Heart left ventricle (tissue), 16 donors: ENCODE measurements at regions not wholly inside any gene's neighbourhood (a gene's known extent, or its start where the extent isn't known, plus 50 kb on each side); places are given as distances from the start of the nearest gene placed in this dataset.
"Not testable (repeated sequence)": the region's sequence is repeated elsewhere in the genome, so short reads cannot be mapped to it uniquely, and the experiment has no call there.

Experiments used
- ATAC-seq, 4 donors: fragments of 200-7000 bp; cut with Tn5 transposase; one replicate each; pipeline ENCODE4 v1.9.1; 2020 to 2022; ENCODE audit warnings: moderate library complexity in 4 of 4, mild to moderate bottlenecking in 3 of 4, moderate number of reproducible peaks in 1 of 4
- DNase-seq, 5 donors: peaks; one replicate each; pipeline ENCODE4 v3.0.0-alpha.2; 2020
- H3K27ac ChIP-seq, 12 donors: fragments of 200-600 bp; sonication (generic) in 4 of 12; one replicate each; pipeline versions ENCODE4 v1.5.0 to v1.8.0; 2016 to 2022; ENCODE audit warnings: mild to moderate bottlenecking in 2 of 12
- H3K27me3 ChIP-seq, 9 donors: fragments of 200-600 bp; sonication (generic) in 2 of 9; one replicate each; pipeline versions ENCODE4 v1.5.1 to v1.8.0; 2016 to 2022; ENCODE audit warnings: mild to moderate bottlenecking in 3 of 9
- H3K36me3 ChIP-seq, 9 donors: fragments of 200-600 bp; sonication (generic) in 2 of 9; one replicate each; pipeline versions ENCODE4 v1.5.0 to v1.8.0; 2018 to 2022; ENCODE audit warnings: mild to moderate bottlenecking in 2 of 9
- H3K4me1 ChIP-seq, 12 donors: fragments of 200-600 bp; sonication (generic) in 4 of 12; one replicate each; pipeline versions ENCODE4 v1.5.0 to v1.8.0; 2016 to 2022; ENCODE audit warnings: mild to moderate bottlenecking in 3 of 12
- H3K4me3 ChIP-seq, 12 donors: fragments of 200-600 bp; sonication (generic) in 4 of 12; one replicate each; pipeline versions ENCODE4 v1.5.0 to v1.8.0; 2017 to 2022; ENCODE audit warnings: mild to moderate bottlenecking in 9 of 12, moderate library complexity in 4 of 12
- H3K9me3 ChIP-seq, 12 donors: fragments of 200-600 bp; sonication (generic) in 4 of 12; one replicate each; pipeline versions ENCODE4 v1.5.0 to v1.8.0; 2016 to 2022; ENCODE audit warnings: mild to moderate bottlenecking in 1 of 12
- WGBS, 4 donors: extraction: QIAGEN DNeasy Blood & Tissue Kit in 2 of 4; methylation state at CpG; one replicate each; pipeline versions ENCODE4 v1.1.5 to v1.1.7; 2013 to 2018; 5-methylcytosine and 5-hydroxymethylcytosine counted together
- intact Hi-C, 10 donors: fragments of 100-400 bp; cut with DNase I; formaldehyde crosslinking; loops; one replicate each; pipeline versions ENCODE4 v1.11.1 to v1.14.2; 2022
- donor health status: ischemic (EF 13 %, LVEDD 7.1; RV severe dilation, severe dysfunction).
- donor health status: healthy with polysubstance abuse.
- donor health status: DM: no; HTN: yes; CAD: no.
- donor health status: DM: no; HTN: no; CAD: no.
- donor health status: ischemic (EF 25% LVEDD 6.9; RV normal size, moderate dysfunction).
- donor health status: ischemic (EF 25% LVEDD 5.7; RV mildly dilated, moderate dysfunction).
- donor health status: healthy.
- donor health status: DM: yes; HTN: yes; CAD: no.
- donor health status: ischemic (EF 35%, LVEDD 5.7; RV mildly dilated, moderate dysfunction).
- donor health status: nonischemic (EF 11% LVEDD 7.7; RV severe dilation, severe dysfunction).
- donor health status: DM: yes; HTN: yes; CAD: no.
- donor health status: PGD.
- donor health status: ischemic (EF 29% LVEDD 5.4; RV normal size, mild dysfunction).
- donor health status: nonischemic (EF 23%, LVEDD 6.1; RV moderate dilation, normal function).

DNA sequence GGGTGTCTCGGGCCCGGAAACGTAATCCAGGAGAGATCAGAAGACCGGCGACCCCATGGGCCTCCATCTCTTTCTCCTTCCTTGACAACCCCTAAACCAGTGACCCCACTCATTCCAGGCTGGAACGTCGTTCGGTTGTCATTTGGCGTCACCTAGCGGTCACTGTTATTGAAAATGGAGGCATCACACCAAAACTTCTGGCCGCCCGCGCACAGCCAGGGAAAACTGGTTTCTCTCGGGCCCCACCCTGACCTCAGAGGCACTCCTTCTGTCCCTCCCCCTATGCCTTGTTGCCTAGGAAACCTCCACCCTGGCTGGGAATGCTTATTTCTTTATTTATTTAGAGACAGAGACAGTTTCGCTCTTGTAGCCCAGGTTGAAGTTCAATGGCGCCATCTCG, 2327.3 kb upstream of the TPTE start:
- H3K36me3 ChIP-seq, H3K27me3 ChIP-seq, intact Hi-C loops, H3K9me3 ChIP-seq, H3K4me3 ChIP-seq, DNase-seq, H3K4me1 ChIP-seq, H3K27ac ChIP-seq: not testable (repeated sequence)
- peak; percentile 47 to 77 (median 68) for ATAC-seq
- no CpG with 5 or more reads among the region's 17 CpGs for WGBS, 4 donors

DNA sequence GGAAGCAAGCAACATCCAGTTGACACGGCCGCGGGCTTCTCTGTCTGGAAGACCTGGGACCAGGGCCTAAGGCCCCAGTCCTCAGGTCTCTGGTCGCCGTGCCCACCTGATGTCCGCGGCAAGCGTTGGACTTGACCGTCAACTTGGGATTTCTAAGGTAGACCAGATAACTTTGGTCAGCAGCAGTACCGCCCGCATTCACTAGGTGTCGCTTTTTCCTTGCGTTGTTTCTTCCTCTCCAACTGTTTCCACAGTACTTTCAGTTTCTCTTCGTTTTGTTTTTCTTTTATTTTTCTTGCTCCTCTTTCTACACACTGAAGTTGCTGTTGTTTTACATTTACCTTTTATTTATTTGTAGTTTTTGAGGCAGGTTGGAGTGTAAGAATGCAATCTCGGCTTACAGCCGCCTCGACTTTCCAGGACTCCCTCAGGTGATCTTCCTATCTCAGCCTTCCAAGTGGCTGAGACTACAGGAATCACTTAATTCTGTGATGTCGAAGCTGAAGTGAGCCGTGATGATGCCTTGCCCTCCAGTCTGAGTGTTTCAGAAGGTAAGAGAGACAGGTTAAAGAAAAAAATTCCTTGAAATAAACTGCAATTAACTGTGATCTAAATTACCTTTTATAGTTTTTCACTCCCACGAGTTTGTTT, 2323.9 kb upstream of the TPTE start:
- H3K27me3 ChIP-seq, H3K4me1 ChIP-seq, H3K4me3 ChIP-seq, H3K36me3 ChIP-seq, intact Hi-C loops, H3K27ac ChIP-seq, H3K9me3 ChIP-seq, DNase-seq: not testable (repeated sequence)
- no CpG with 5 or more reads among the region's 20 CpGs for WGBS, 4 donors
- peak; percentile 41 to 72 (median 68) for ATAC-seq

DNA sequence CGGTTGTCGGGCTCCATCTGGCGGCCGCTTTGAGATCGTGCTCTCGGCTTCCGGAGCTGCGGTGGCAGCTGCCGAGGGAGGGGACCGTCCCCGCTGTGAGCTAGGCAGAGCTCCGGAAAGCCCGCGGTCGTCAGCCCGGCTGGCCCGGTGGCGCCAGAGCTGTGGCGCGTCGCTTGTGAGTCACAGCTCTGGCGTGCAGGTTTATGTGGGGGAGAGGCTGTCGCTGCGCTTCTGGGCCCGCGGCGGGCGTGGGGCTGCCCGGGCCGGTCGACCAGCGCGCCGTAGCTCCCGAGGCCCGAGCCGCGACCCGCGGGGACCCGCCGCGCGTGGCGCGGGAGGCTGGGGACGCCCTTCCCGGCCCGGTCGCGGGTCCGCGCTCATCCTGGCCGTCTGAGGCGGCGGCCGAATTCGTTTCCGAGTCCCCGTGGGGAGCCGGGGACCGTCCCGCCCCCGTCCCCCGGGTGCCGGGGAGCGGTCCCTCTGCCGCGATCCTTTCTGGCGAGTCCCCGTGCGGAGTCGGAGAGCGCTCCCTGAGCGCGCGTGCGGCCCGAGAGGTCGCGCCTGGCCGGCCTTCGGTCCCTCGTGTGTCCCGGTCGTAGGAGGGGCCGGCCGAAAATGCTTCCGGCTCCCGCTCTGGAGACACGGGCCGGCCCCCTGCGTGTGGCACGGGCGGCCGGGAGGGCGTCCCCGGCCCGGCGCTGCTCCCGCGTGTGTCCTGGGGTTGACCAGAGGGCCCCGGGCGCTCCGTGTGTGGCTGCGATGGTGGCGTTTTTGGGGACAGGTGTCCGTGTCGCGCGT, 2316.1 kb upstream of the TPTE start:
- H3K36me3 ChIP-seq, H3K4me3 ChIP-seq, H3K9me3 ChIP-seq, intact Hi-C loops, H3K27ac ChIP-seq, H3K27me3 ChIP-seq, DNase-seq, H3K4me1 ChIP-seq: not testable (repeated sequence)
- WGBS, 4 donors, result no CpG with 5 or more reads among the region's 111 CpGs
- ATAC-seq, result peak; percentile 32 to 100 (median 99)

DNA sequence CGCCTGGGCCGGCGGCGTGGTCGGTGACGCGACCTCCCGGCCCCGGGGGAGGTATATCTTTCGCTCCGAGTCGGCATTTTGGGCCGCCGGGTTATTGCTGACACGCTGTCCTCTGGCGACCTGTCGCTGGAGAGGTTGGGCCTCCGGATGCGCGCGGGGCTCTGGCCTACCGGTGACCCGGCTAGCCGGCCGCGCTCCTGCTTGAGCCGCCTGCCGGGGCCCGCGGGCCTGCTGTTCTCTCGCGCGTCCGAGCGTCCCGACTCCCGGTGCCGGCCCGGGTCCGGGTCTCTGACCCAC, 2315.5 kb upstream of the TPTE start:
- H3K27ac ChIP-seq, H3K36me3 ChIP-seq, DNase-seq, H3K27me3 ChIP-seq, ATAC-seq, intact Hi-C loops, H3K4me1 ChIP-seq, H3K9me3 ChIP-seq, H3K4me3 ChIP-seq: not testable (repeated sequence)
- WGBS, 4 donors, result no CpG with 5 or more reads among the region's 40 CpGs

DNA sequence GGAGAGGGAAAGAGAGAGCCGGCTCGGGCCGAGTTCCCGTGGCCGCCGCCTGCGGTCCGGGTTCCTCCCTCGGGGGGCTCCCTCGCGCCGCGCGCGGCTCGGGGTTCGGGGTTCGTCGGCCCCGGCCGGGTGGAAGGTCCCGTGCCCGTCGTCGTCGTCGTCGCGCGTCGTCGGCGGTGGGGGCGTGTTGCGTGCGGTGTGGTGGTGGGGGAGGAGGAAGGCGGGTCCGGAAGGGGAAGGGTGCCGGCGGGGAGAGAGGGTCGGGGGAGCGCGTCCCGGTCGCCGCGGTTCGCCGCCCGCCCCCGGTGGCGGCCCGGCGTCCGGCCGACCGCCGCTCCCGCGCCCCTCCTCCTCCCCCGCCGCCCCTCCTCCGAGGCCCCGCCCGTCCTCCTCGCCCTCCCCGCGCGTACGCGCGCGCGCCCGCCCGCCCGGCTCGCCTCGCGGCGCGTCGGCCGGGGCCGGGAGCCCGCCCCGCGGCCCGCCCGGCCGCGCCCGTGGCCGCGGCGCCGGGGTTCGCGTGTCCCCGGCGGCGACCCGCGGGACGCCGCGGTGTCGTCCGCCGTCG, 2308.3 kb upstream of the TPTE start:
- H3K4me1 ChIP-seq, H3K27ac ChIP-seq, intact Hi-C loops, H3K36me3 ChIP-seq, H3K4me3 ChIP-seq, H3K27me3 ChIP-seq, H3K9me3 ChIP-seq, ATAC-seq: not testable (repeated sequence)
- WGBS, 4 donors, result 38 to 79% (median 48%) methylated on average over 21 to 36 of the region's 111 CpGs; no CpG with 5 or more reads in 1 of the 4 donors
- DNase-seq, result peak in 4 of 5 donors; percentile 5 to 90 (median 50)

DNA sequence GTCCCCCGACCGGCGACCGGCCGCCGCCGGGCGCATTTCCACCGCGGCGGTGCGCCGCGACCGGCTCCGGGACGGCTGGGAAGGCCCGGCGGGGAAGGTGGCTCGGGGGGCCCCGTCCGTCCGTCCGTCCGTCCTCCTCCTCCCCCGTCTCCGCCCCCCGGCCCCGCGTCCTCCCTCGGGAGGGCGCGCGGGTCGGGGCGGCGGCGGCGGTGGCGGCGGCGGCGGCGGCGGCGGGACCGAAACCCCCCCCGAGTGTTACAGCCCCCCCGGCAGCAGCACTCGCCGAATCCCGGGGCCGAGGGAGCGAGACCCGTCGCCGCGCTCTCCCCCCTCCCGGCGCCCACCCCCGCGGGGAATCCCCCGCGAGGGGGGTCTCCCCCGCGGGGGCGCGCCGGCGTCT, 2306.8 kb upstream of the TPTE start:
- intact Hi-C loops, H3K9me3 ChIP-seq, ATAC-seq, H3K27ac ChIP-seq, H3K27me3 ChIP-seq, H3K4me3 ChIP-seq, H3K36me3 ChIP-seq, DNase-seq, H3K4me1 ChIP-seq: not testable (repeated sequence)
- WGBS, 4 donors, result 14 to 30% methylated on average over 25 of the region's 70 CpGs; no CpG with 5 or more reads in 2 of the 4 donors

DNA sequence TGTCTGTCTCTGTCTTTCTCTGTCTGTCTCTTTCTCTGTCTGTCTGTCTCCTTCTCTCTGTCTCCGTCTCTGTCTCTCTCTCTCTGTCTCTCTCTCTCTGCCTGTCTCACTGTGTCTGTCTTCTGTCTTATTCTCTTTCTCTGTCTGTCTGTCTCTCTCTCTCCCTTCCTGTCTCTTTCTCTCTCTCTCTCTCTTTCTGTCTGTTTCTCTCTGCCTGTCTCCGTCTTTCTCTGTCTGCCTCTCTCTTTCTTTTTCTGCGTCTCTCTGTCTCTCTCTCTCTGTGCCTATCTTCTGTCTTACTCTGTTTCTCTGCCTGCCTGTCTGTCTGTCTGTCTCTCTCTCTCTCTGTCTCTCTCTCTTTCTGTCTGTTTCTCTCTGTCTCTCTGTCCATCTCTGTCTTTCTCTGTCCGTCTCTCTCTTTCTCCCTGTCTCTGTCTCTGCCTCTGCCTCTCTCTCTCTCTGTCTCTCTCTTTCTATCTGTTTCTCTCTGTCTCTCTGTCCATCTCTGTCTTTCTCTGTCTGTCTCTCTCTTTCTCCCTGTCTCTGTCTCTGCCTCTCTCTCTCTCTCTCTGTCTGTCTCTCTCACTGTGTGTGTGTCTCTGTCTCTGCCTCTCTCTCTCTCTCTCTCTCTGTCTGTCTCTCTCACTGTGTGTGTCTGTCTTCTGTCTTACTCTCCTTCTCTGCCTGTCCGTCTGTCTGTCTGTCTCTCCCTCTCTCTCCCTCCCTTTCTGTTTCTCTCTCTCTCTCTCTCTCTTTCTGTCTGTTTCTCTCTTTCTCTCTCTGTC, 2291.8 kb upstream of the TPTE start:
- H3K27ac ChIP-seq, H3K4me3 ChIP-seq, H3K27me3 ChIP-seq, intact Hi-C loops, DNase-seq, H3K36me3 ChIP-seq, H3K4me1 ChIP-seq, H3K9me3 ChIP-seq: not testable (repeated sequence)
- no CpG with 5 or more reads among the region's 5 CpGs for WGBS, 4 donors
- peak; percentile 25 to 60 (median 48) for ATAC-seq

DNA sequence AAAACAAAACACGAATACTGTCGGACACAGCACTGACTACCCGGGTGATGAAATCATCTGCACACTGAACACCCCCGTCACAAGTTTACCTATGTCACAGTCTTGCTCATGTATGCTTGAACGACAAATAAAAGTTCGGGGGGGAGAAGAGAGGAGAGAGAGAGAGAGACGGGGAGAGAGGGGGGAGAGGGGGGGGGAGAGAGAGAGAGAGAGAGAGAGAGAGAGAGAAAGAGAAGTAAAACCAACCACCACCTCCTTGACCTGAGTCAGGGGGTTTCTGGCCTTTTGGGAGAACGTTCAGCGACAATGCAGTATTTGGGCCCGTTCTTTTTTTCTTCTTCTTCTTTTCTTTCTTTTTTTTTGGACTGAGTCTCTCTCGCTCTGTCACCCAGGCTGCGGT, 2290.1 kb upstream of the TPTE start:
- H3K27me3 ChIP-seq, H3K4me1 ChIP-seq, intact Hi-C loops, H3K4me3 ChIP-seq, DNase-seq, H3K27ac ChIP-seq, ATAC-seq, H3K9me3 ChIP-seq, H3K36me3 ChIP-seq: not testable (repeated sequence)
- 53 to 80% (median 72%) methylated on average over 1 to 5 of the region's 12 CpGs for WGBS, 4 donors

DNA sequence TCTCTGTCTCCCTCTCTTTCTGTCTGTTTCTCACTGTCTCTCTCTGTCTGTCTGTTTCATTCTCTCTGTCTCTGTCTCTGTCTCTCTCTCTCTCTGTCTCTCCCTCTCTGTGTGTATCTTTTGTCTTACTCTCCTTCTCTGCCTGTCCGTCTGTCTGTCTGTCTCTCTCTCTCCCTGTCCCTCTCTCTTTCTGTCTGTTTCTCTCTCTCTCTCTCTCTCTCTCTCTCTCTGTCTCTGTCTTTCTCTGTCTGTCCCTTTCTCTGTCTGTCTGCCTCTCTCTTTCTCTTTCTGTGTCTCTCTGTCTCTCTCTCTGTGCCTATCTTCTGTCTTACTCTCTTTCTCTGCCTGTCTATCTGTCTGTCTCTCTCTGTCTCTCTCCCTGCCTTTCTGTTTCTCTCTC, 2288.4 kb upstream of the TPTE start:
- H3K27ac ChIP-seq, H3K9me3 ChIP-seq, H3K4me1 ChIP-seq, H3K27me3 ChIP-seq, H3K36me3 ChIP-seq, DNase-seq, intact Hi-C loops, H3K4me3 ChIP-seq, ATAC-seq: not testable (repeated sequence)
- WGBS, 4 donors, result 43 to 66% (median 55%) methylated on average over 1 of the region's 1 CpG
